ENCODE measurements at regions not wholly inside any gene's neighbourhood (a gene's known extent, or its start where the extent isn't known, plus 50 kb on each side); places are given as distances from the start of the nearest gene placed in this dataset.

DNA sequence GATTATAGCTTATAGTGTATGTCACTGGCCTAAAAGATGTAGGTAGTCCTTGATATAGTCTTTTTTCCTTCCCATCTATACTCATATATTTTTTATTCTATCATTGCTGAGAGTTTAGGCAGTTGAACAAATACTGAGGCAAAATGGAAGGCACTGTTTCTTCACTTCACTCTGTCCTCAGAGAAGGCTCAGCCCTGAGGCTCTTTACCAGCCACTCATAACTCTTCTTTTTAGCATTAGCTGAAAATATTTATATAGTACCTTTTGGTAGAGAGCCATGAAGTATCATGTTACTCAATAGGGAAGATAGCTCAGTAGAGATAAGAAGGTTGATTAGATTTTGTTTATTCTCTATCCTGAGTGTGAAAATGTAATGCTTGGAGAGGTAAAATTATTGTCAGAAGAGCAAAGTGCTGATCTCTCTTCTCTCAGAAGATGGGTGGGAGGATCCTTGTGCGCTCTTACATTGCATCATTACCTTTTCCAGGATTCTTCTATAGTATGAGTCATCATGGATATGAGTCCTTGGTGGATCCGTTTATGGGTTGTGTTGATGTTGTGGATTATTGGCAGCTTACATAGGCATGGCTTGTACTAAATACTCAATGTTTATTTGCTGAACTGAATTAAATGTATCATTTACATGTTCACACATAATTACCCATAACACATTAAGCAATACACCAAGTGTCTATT, 88.1 kb downstream of the ANXA1 start:
- TF ChIP-seq, protein P1, sequence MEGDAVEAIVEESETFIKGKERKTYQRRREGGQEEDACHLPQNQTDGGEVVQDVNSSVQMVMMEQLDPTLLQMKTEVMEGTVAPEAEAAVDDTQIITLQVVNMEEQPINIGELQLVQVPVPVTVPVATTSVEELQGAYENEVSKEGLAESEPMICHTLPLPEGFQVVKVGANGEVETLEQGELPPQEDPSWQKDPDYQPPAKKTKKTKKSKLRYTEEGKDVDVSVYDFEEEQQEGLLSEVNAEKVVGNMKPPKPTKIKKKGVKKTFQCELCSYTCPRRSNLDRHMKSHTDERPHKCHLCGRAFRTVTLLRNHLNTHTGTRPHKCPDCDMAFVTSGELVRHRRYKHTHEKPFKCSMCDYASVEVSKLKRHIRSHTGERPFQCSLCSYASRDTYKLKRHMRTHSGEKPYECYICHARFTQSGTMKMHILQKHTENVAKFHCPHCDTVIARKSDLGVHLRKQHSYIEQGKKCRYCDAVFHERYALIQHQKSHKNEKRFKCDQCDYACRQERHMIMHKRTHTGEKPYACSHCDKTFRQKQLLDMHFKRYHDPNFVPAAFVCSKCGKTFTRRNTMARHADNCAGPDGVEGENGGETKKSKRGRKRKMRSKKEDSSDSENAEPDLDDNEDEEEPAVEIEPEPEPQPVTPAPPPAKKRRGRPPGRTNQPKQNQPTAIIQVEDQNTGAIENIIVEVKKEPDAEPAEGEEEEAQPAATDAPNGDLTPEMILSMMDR (IDR thresholded peaks at IDR 0.05): no peak
- TF ChIP-seq EZH2 (IDR thresholded peaks at IDR 0.05): no peak
